DLD1 (cell line): ENCODE measurements at regions not wholly inside any gene's neighbourhood (a gene's known extent, or its start where the extent isn't known, plus 50 kb on each side); places are given as distances from the start of the nearest gene placed in this dataset.
"Not testable (repeated sequence)": the region's sequence is repeated elsewhere in the genome, so short reads cannot be mapped to it uniquely, and the experiment has no call there.

Experiments used
- in situ Hi-C: cut with HindIII; loops from 2 replicates; pipeline ENCODE4 v1.10.0; 2017; ENCODE audit warnings: low sequenced_read_pairs

- in situ Hi-C loops = no loop called here
These were observed 291.1 kb downstream of the TRIML1 start for GRCh38 chr4:188430384-188430783.

- in situ Hi-C loops = no loop called here
These were observed 293.1 kb downstream of the TRIML1 start for GRCh38 chr4:188432328-188432727.

- in situ Hi-C loops = no loop called here
These were observed 294.6 kb downstream of the TRIML1 start for GRCh38 chr4:188433741-188434315.

GRCh38 chr4:188434643-188435042, 295.4 kb downstream of the TRIML1 start:
- in situ Hi-C loops = no loop called here

- in situ Hi-C loops = no loop called here
These were observed 296.1 kb downstream of the TRIML1 start for GRCh38 chr4:188435381-188435780.

- in situ Hi-C loops = no loop called here
These were observed 298.3 kb downstream of the TRIML1 start for GRCh38 chr4:188437535-188437934.

- in situ Hi-C loops = not testable (repeated sequence)
These were observed 299.2 kb downstream of the TRIML1 start for GRCh38 chr4:188438391-188438824.

GRCh38 chr4:188439641-188440311, 300.5 kb downstream of the TRIML1 start:
- in situ Hi-C loops = no loop called here

- in situ Hi-C loops = no loop called here
These were observed 305.3 kb downstream of the TRIML1 start for GRCh38 chr4:188444500-188444899.

GRCh38 chr4:188448996-188449395, 309.8 kb downstream of the TRIML1 start:
- in situ Hi-C loops = not testable (repeated sequence)

GRCh38 chr4:188450571-188450970, 311.3 kb downstream of the TRIML1 start:
- in situ Hi-C loops = no loop called here

GRCh38 chr4:188452097-188452496, 312.9 kb downstream of the TRIML1 start:
- in situ Hi-C loops = no loop called here

GRCh38 chr4:188454575-188454974, 315.3 kb downstream of the TRIML1 start:
- in situ Hi-C loops = no loop called here

- in situ Hi-C loops = no loop called here
These were observed 316.0 kb downstream of the TRIML1 start for GRCh38 chr4:188455062-188455752.

GRCh38 chr4:188459381-188459780, 320.1 kb downstream of the TRIML1 start:
- in situ Hi-C loops = no loop called here

GRCh38 chr4:188463909-188464308, 324.7 kb downstream of the TRIML1 start:
- in situ Hi-C loops = no loop called here

- in situ Hi-C loops = no loop called here
These were observed 326.8 kb downstream of the TRIML1 start for GRCh38 chr4:188466001-188466400.

GRCh38 chr4:188484256-188484655, 345.0 kb downstream of the TRIML1 start:
- in situ Hi-C loops = no loop called here

GRCh38 chr4:188485906-188486305, 346.7 kb downstream of the TRIML1 start:
- in situ Hi-C loops = no loop called here

- in situ Hi-C loops = no loop called here
These were observed 353.6 kb downstream of the TRIML1 start for GRCh38 chr4:188492886-188493285.

GRCh38 chr4:188495169-188495568, 355.9 kb downstream of the TRIML1 start:
- in situ Hi-C loops = no loop called here

GRCh38 chr4:188511431-188511830, 372.2 kb downstream of the TRIML1 start:
- in situ Hi-C loops = no loop called here
